NCI-H1436 (cell line): ENCODE measurements at regions not wholly inside any gene's neighbourhood (a gene's known extent, or its start where the extent isn't known, plus 50 kb on each side); places are given as distances from the start of the nearest gene placed in this dataset.
"Not testable (repeated sequence)": the region's sequence is repeated elsewhere in the genome, so short reads cannot be mapped to it uniquely, and the experiment has no call there.

Experiments used
- DNase-seq: peaks from one replicate; lab custom pipeline; 2025; lab: John Stamatoyannopoulos, UW

DNA sequence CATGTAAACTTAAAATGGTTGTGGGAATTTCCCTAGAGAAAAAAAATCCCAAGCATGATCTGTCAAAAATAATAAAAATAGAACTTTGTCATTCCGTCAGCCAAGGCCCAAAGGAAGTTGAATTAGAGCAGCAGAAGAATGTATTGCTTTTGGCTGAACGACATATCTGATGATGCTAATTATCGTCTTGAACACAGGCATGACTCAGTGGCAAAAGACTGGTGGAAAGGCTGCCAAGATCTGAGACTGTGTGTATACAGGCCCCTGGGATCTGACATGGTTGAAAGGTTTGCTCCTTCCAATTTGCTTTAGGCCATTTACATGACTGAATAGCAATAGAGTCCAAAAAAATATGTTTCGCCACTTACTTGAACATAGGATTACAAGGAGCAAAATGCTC is 1057.1 kb upstream of the CRIM1 start:
- DNase-seq, result no peak

DNA sequence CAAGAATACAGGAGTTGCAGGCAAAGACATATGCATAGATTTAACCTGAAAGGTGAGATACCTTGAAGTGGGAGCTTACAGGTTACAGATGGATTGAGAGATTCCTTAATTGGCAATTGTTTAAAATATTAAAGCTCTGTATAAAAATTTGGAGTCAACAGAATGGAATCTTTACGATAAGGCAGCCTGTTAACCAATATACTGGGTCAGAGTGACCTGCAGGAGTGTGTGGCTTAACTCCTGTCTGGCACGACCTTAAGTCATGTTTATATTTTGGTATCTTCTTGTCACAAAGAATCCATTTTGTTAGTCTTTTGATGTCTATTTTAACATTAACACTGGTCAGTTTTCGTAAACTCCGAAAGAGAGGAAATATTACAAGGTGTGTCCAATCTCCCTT is 1058.2 kb upstream of the CRIM1 start:
- DNase-seq, result no peak

DNA sequence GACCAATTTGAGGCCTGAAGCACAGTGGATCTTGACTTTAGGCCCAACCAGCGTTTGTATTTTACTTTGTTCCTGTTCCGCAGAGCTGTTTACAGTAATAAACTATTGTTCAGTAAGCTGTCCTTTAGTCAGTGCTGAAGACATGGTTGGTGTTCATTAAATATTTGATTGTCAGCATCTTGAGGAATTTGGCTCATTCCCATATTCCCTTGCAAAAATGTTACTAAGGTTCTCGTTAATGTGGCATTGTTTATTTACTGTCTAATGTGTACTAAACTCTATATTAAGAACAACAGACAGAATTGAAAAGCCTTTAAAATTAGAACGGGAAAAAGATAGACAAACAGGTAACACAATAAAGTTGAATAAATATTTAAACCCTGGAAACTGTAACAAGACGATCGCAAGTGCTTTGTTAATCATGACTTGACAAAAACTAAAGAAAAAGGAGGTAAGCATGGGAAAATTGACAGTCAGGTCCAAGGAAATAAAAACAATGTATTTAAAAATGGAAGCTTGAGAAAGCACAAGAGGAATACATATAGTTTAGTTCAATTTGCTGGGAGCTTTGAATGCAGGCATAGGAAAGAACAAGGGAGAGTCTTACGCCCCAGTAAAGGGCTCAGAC is 1060.8 kb upstream of the CRIM1 start:
- no peak for DNase-seq

DNA sequence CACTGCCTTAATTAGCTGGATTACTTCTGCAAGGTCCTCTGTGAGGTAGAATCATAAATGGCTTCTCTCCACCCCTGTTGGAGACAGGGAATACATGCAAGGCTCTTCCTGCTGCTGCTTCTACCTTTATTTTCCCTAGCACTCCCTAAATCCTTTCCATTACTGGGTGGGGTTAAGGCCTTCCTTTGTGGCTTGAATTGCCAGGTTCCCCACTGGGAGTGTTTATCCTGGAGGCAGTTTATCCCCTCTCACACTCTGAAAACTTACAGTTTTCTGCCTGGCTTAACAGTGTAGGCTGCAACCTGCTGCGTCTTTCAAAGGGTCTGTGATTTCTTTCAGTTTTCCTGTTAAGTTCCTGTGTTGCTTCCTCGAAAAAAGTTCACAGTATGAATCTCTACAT is 1062.3 kb upstream of the CRIM1 start:
- DNase-seq, result no peak

DNA sequence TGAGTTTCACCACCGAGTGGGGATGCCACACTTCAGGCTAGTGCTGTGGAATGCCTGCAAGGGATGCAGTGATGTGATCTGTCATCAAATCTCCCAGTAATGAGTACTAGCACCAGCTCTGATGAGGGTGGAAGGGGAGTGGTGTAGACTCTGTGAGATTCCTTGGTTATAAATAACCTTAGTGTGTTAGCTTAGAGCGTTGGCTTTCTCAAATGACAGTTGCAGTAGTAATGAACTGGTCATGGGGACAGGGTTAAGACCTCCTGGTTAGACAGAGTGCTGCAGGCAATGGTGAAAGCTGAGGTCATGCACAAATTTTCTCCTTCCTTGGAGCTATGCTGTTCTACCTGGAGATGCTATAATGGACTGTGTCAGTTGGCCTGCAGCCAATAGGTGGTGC is 1063.4 kb upstream of the CRIM1 start:
- no peak for DNase-seq

DNA sequence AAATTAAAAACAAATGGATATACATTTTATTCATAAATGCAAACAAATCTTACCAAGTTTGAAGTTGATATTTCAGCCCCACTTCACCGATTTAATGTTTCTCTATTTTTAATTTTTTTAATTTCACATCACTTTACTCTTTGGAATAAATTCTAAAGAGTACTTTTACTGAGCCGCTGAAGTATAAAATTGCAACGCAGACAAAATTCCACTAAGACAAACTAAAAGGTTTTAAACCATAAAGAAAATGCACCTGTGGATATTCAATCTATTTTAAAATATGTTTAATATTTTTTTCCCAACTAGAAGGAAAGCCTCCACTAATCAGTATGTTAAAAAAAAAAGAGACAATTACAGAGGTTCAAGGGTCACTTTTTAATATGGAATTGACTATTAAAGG is 1073.9 kb upstream of the CRIM1 start:
- no peak for DNase-seq

DNA sequence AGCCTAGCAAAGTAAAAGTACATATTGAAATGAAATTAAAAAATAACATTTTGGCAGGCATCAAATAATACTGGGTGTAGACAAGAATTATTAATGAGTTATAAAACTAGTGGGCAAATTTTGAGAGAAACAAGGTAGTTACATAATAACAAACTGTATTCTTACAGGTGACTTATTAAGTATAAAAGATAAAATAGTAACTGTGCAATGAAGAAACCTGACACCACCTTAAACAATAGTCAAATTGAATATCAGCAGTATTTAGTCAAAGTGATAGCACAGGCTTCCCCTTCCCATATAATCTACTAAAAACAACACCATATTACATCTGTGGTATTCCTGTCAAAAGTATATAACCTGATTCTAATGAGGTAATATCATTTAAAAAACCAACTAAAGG is 1099.8 kb upstream of the CRIM1 start:
- no peak for DNase-seq

DNA sequence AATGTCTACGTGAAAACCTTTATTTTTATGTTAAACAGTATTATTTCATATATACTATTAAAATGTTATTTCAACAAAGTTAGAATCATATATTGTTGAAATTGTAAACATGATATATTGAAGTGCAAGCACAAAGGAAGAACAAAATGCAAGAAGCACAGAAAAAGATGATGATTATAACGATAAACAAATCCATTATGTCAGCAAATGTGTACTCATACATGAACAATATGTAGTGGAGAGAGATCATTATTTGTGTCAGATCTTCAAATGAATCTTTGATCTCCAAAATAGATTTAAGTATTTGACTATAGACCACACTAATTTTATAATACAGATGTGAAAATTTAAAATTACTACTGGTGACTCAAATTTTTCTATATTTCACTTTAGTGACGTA is 1104.4 kb upstream of the CRIM1 start:
- no peak for DNase-seq

DNA sequence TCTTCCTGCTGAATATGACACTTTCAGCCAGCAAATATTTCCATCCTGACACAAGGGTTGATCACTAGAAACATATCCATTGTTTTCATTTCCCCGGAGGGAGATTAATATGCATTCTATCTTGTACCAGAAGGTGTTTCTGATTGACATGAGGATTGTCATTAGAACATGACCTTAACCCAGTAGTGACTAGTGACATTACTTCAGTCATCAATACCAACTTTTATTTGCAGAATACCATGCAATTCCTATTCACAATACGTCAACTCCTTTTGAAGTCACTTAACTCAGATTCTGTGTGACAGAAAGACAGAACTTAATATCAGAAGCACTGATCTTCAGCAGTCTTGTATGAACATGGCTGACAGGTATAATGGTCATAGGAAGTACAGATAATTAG is 1108.9 kb upstream of the CRIM1 start:
- no peak for DNase-seq

DNA sequence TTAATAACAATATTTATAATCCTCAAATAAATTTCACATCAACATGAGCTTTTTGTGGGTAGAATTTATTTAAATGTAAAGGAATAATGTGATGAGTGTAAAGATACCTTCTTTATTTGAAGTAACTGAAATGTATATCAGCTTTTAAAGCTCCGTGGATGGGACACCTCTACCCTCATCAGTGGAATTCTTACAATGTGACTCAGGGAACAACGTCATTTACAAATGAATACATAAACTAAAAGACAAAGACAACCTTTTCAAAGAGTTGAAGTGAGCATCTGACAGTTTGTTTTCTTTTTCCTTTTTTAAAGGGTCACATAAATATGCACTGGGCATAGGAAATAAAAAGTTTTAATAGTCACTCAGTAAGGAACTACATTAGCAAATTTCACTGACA is 1127.0 kb upstream of the CRIM1 start:
- no peak for DNase-seq

DNA sequence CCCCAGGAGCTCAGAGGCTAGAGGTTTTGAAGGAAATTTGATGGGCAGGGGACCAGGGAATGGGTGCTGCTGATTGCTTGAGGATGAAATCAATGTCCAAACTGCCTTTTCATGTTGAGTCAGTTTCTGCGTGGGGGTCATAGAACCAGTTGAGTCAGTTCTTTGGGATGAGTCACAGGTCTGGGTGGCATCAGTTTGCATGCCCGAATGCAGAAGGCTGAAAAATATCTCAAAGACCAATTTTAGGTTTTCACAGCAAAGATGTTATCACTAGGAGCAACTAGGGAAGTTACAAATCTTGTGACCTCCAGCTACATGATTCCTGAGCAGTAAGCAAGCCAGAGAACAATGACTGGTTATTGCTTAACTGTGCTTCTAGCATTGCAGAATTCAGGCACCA is 1135.1 kb upstream of the CRIM1 start:
- no peak for DNase-seq

DNA sequence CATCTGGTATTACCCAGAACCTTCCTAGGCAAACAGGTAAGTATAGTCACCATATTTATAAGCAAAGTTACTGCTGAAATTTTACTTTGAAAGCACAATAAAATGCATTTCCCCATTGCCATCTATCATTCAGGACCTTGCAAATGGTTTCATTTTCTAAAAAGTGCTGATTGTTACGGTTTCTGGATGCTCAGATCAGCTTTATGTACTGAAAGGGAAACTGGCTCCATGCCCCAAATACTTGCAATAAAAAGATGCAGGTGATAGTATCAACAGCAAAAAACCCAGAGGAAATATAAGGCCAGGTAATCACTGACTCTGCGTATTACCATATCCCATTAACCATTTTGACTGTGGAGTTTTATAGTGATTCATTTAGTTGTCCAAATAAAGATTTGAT is 1150.7 kb upstream of the CRIM1 start:
- no peak for DNase-seq

DNA sequence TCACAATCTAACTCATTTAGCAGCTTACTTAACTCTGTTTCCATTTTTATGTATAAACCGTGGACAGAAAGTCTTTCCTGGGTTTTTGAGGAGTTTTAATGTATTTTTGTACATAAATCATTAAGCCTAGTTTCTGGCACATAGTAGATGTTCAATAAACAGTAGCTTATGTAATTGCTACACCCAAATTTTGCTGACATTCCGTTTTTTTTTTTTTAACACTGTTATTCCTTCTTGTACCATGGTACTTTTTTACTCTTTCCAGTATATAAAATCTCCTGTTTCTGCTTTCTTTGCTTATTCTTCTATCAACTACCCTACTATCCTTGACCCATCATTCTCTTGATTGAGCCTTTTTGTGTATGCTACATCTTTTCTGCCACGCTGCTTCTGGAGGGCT is 1151.3 kb upstream of the CRIM1 start:
- DNase-seq, result no peak

DNA sequence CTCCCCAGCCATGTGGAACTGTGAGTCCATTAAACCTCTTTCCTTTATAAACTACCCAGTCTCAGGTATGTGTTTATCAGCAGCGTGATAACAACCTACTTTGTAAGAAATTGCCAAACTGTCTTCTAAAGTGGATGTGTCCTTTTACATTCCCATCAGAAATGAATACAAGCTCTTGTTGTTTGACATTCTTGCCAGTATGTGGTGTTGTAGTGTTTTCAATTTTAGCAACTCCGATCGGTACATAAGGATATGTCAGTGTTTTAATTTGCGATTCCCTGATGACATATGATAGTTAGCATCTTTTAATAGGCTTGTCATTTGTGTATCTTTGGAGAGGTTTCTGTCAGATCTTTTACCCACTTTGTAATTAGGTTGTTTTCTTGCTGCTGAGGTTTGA is 1156.3 kb upstream of the CRIM1 start:
- no peak for DNase-seq

DNA sequence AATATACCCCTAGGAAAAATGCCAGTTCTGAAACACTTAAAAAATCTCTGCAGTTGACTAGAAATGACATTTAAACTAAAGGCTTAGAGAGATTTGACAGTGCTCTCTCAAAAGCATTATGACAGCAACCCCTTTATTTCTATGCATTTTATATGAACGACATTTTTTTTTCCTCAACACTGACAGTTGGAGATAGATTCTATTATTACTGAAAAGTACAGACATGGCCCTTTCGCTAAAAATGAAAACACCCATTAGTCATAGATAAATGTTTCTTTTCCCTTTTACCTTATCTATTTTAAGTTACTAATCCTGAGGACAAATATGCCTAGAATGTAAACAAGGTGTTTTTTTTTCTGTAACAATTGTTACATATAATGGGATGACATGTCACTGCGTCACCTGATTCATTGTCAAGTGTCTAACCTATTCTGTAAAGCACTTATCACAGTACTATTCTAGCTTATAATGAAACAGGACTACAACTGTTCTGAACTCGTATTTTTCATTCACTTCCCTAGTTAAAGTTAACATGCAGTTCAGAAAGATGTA is 1169.6 kb upstream of the CRIM1 start:
- DNase-seq, result no peak

DNA sequence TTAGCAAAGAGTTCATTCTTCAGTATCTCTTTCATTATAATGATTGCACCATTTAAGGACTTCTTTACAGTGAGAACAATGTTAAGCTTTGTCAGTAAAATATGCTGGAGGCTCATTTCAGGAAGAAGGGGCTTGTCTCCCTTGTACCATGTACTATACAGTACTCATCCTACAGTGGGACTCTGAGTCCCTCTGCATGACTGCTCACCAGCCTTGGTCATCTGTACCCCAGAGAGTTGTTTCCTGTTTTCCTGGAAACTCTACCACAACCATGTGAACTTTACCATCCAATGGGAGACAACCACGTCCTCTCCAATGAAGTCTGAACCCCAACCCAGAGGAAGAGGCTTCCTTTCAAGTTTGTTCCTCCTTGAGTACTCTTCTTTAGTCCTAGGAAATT is 1171.1 kb upstream of the CRIM1 start:
- no peak for DNase-seq

DNA sequence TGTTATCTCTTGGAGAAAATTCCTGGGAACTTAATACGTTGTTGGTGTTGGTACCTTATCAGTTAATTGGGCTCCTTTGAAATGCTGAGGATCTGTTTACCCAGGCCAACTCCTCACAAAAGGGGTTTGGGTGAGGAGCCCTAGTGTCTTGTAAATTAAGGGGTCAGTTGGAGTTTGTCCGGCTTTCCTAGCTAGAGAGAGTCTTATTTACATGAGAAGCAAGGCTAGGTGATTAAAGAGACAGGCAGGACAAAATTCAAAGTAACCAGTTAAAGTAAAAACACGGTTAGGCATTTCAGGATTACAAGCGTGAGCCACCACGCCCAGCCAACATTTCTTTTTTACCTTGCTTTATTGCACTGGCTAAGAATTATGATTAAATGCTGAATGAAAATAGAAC is 1178.9 kb upstream of the CRIM1 start:
- DNase-seq, result not testable (repeated sequence)

DNA sequence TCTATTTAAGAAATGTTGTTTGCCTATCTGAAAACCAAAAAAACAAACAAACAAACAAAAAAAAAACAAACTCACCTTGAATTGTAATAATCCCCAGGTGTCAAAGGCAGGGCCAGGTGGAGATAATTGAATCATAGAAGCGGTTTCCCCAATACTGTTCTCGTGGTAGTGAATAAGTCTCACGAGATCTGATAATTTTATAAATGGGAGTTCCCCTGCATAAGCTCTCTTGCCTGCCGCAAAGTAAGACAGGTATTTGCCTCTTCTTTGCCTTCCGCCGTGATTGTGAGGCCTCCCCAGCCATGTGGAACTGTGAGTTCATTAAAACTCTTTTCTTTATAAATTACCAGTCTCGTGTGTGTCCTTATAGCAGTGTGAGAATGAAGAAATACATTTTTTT is 1180.7 kb upstream of the CRIM1 start:
- DNase-seq, result no peak

DNA sequence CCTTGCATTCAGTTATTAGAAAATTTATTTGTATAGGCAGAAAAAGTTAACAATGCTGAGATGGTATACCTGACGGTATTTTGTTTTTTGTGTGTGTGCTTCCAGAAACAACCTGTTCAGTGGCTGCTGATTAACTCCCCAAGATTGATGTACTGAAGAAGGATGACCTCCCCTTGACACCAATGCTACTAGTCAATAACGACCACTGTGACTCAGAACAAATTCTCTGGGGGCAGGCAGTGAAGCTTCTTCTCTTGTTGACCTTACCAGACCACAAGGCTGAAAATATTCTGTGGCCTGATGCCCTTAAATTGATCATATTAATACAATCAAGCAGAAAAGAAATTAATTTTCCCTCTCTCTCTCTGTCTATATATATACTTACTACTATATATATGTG is 1182.9 kb upstream of the CRIM1 start:
- no peak for DNase-seq

DNA sequence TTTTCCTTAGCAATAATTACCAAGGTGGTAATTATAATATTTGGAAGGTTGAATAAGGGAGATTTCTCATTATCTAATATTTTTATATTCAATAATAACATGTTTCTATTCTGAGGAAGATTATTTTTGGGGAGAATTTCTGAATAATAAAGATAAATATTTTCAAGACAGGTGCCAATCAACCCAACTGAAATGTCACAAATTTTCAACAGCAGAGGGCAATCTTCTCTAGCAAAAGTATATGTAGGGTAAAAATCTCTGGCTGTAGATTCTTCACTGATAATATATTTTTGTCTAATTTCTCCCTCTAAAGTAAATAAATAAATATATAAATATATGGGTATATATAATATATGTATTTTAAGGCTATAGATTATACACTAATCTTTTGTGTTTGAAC is 1187.2 kb upstream of the CRIM1 start:
- DNase-seq, result no peak

DNA sequence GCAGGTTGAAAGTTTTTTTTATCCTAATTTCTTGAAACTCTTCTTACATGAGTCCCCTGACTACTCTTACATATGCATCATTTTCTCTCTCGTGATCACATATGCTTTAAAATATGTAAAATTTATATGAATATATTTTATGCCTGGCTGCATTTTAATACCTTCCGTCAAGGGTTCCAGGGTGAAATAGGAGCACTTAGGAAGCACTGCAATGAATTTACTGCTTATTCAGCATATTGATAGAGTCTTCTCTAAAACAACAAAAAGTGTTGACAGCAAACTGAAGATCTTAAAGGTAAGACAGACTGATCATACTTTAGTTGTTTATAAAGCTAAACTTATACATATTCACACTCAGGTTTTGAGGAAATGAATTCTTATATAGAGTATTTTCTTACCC is 1191.6 kb upstream of the CRIM1 start:
- DNase-seq, result no peak

DNA sequence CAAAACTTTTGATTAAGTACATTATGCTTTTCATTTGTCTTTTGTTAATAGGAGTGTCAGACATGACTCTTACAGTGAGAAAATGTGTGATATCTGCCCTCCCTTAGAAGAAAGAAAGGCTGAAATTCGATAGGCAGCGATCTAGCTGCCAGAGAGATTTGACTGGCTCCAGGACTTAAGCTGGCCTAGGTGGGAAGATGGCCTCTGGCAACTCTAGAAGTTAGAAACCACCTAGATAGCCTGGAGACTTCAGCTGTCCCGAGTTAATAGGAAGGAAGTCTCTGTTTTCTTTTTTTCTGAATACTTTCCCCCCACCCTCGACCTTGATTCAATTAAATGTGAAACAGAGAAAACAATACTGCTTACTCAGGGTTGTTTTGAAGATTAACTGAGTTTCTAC is 1194.7 kb upstream of the CRIM1 start:
- no peak for DNase-seq

DNA sequence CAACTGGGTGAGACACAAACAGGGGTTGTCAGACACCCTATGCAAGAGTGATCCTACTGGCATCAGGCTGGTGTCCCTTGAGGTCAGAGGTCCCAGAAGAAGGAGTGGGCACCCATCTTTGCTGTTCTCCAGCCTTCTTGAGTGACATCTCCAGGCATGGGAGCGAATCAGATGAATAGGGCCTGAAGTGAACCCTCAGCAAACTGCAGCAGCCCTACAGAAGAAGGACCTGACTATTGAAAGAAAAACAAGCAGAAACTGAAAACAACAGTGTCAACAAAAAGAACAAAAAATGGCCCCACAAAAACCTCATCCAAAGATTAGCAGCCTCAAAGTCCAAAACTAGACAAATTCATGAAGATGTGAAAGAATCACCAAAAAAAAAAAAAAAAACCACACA is 1229.7 kb upstream of the CRIM1 start:
- no peak for DNase-seq

DNA sequence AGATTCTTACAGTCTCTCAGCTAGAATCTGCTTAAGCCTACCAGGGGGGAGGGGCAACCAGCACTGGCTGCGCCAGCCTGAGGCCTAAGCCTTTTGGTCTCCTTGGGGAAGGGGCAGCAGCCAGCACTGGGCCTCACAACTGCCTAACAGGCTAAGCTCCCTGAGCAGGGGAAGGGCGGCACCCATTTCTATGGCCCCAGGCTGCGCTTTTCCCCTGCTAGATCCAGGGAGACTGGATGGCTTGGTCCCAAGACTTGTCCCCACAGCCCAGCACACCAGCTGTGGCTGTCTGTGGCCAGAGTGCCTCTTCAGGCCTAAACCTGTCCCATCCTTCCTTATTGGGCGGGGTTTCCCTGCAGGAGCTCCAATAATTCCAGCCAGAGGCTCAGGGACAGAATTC is 1230.3 kb upstream of the CRIM1 start:
- DNase-seq, result no peak

DNA sequence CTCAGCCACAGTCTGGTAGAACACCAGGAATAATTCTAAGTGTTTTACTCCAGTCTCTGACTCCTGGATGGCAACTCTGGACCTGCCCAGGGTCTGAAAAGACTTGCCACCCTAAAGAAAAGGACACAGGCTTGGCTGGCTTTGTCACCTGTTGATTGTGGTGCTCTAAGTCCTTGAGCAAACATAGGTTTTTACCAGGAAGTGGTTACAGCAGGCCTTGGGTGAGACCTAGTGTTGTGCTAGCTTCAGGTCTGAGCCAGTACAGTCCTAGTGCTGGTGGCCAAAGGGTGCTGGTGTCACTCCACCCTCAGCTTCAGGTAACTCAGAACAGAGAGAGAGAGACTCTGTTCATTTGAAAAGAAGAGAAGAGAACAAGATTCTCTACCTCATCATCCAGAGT is 1239.4 kb upstream of the CRIM1 start:
- no peak for DNase-seq
